GM21737 (cell line): ENCODE measurements at regions not wholly inside any gene's neighbourhood (a gene's known extent, or its start where the extent isn't known, plus 50 kb on each side); places are given as distances from the start of the nearest gene placed in this dataset.

Experiments used
- ATAC-seq: cut with Tn5 transposase; IDR thresholded peaks from one replicate; pipeline ENCODE4 v1.9.1; 2021; ENCODE audit warnings: mild to moderate bottlenecking, moderate library complexity; ENCODE audit not compliant: unreplicated experiment

DNA sequence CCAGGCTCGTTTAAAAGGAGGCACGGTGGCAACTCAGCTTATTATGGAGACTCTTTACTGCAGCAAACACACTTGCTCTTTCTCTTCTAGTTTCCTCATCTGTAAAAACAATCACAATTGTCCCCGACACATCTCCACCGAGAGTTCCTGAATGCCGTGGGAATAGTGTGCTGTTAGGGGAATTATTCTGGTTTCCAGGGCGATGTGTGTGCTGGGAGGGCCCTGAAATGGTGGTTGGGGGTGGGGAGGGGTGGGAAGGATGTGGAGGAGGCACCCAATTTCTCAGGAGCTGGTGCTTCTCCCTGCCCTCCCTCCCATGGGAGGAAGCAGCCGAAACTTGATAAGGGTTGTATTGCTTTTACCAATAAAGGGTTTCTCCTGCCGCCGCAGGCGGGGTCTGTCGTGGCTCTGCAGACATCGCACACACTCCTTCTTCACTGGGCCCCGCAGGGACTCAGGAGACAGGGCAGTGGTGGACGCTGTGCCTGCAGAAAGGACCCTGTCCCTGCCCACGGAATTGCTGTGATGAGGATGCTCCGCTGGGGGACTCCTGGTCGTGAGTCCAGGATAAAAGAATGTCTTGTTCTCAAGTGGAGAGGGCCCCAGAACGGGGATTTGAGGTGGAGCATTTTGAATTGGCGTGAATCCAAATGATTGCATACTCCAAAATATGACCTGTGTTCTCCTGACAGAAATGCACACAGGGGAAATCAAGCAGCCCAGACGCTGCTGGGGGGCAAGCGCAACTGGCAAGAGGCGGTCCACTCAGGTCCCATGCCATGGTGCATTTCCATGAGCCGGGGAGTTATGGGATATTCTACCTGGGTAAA, 119.2 kb downstream of the ACKR3 start:
- ATAC-seq, result no peak

DNA sequence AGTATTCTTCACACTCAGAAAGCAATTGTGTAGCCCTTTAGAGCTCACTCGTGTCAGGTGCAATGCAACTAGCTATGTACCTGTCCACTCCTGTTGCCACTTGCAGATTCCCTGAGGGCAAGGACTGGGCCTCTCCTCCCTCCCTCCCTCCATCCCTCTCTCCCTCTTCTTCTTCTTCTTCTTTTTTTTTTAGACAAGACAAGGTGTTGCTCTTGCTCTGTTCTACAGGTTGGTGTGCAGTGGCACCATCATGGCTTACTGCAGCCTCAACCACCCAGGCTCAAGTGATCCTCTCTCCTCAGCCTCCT, 119.7 kb downstream of the ACKR3 start:
- ATAC-seq, result no peak

GRCh38 chr2:236689981-236690380, 120.4 kb downstream of the ACKR3 start:
- no peak for ATAC-seq

GRCh38 chr2:236690726-236691125, 121.1 kb downstream of the ACKR3 start:
- ATAC-seq, result no peak

GRCh38 chr2:236691799-236692167, 122.2 kb downstream of the ACKR3 start:
- no peak for ATAC-seq

GRCh38 chr2:236692937-236693336, 123.3 kb downstream of the ACKR3 start:
- ATAC-seq, result no peak

DNA sequence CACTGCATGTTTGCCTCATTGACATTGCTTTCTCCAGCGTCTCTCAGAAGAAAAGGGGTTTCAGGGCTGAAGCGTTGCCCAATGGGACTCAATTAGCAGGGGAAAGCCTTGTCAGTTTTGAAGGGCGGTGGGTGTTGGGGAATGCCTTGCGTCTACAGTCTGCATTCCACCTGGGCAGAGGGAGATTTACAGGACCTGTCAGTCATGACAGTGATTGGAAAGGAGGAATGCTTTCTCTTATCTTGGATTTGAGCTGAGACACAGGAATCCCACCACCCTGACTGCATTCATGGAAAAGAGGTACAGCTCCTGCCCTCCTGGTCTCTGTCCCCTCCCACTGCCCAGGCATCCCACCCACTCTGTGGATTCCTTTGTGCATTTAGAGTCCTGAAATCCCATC, 123.9 kb downstream of the ACKR3 start:
- ATAC-seq, result no peak

DNA sequence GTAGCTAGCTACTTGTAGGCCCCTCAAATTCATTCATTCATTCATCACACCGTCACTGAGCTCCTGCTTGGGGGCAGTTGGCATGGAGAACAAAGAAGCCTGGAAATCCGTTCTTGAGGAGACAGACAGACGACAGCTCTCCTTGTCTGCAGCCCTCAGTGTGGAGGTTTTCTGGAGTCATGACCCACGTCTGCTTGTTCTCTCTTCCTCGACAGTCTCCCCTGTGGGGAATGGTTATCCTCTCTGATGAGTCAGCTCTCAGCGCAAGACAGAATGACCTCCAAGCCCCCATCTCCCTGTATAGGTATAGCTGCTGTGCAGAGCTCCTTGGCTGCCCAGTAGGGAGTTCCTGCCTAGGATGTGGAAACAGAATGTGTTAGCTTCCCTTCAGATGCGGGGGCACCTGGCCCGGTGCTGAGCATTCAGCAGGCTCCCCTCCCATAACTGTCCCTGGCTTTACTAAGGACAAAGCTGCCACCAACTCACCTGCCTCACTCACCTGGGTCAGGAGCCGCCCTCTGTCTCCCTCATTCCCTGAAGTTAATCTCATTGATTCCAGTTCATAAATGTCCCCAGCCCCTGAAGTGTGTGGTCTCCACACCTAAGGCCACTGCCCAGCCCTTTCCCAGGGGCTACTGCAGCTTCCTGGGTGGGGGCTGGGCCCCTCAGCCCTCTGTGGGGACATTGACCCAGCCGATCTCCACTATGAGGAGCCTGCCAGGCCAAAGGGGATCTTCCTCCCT, 124.7 kb downstream of the ACKR3 start:
- ATAC-seq, result no peak

- ATAC-seq, result no peak
These were observed 127.2 kb downstream of the ACKR3 start for GRCh38 chr2:236696834-236697233.

DNA sequence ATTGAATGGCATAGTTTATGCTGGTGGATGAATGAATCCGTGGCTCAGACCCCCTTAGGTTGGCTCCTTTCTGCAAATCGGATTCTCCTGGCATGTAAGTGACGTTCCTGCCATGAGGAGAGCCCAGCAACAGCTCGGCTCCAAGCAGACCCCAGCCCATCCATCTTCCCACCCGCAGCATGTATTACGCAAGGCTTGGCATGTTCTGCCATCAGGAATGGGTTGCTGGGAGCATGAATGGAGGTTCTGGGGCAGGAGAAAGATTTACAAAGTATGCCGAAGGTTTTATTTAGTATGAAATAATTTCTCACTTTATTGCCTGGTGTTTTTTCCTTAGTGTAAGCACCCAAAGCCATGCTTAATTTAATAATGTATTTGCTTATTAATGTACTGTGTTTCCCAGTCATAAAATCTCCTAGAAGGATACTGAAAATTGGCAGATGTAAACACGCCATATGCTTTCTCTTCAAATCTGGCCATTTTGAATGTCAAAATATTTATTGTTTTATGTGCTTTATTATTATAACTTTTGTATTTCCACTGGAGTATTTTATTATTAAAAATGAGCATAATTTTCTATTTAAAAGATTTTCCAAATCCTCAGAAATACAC, 128.5 kb downstream of the ACKR3 start:
- no peak for ATAC-seq

- no peak for ATAC-seq
These were observed 131.1 kb downstream of the ACKR3 start for GRCh38 chr2:236700703-236701102.

DNA sequence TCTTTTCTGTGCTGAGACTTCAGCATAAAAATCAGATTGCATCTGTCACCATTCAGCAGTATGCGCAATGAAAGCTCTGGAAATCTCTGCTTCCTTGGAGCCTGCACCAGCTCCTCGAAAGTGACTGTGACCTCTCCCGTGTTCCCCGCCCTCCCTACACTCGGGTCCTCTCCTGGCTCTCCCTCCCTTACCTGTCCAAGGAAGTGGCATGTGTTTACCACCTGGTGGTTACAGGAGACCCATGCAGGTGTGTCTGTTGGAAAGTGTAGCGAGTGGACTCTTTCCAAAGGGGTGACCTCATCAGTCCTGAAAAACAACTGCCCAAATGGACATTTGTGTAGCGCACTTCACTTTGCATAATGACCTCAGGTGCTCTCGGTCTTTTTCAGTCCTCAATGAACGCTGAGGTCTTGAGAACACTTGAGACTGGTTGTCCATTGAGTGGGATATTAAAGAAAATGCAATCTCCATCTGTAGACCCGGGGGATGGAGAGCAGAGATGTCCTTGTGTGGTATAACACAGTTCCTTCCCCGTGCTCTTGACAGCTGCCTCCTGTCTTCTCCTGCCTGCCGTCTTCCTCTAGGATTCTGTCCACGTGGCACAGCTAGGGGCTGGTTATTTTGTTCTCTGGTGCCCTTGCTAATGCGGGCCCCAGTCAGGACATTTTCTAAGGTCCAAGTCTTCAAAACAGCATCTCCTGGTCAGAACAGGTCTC, 133.2 kb downstream of the ACKR3 start:
- ATAC-seq, result no peak

- no peak for ATAC-seq
These were observed 133.7 kb downstream of the ACKR3 start for GRCh38 chr2:236703373-236703709.

DNA sequence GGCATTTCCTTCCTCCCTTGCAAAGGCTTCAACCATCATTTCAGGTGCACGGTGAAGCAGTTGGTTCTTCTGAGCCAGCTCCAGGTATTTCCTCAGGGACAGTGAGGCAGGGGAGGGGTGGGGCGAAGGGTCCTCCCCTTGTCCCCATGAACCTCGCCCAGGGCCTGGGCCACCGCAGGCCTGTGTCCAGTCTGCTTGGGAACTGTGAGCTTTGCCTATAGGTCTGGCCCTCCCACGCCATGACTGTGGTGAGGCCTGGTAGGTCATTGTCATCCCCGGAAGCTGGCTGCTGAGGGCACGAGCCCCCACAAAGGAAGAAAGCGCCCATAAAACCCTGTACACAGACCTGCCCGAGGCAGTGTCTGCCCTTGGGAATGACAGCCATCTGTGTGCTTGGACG, 134.3 kb downstream of the ACKR3 start:
- ATAC-seq, result no peak

DNA sequence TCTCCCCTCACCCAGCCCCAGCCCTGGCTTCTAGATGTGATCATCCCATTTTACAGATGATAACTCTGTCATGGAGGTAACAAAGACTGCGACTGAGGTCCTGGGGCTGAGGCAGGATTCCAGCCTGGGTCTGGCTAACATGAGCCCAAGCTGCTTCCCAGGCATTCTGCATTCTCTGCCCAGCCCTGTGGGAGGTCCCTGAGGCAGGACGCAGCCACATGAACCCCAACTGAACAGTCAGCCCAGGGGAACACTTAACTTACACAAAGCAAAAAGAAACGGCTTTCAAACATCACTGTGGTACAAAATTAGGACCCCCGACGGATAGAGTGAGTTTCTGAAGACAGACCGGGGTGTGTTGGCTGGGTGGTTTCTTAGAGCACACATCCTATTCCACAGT, 135.3 kb downstream of the ACKR3 start:
- no peak for ATAC-seq

GRCh38 chr2:236705295-236706105, 135.9 kb downstream of the ACKR3 start:
- ATAC-seq, result no peak

GRCh38 chr2:236706288-236706687, 136.7 kb downstream of the ACKR3 start:
- no peak for ATAC-seq

- no peak for ATAC-seq
These were observed 137.2 kb downstream of the ACKR3 start for GRCh38 chr2:236706803-236707202.

DNA sequence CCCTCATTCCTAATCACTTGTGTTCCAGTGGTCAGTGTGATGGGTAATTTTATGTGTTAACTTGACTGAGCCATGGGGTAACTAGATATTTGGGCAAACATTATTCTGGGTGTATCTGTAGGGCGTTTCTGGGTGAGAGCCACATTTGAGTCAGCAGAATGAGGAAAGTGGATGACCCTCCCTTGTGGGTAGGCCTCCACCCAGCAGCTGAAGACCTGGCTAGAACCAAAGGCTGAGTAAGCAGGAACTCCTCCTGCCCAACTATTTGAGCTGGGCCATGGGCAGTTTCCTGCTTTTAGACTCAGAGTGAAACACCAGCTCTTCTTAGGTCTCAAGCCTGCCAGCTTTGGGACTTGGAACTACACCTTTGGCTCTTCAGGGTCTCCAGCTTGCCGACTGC, 141.8 kb downstream of the ACKR3 start:
- ATAC-seq, result no peak

- no peak for ATAC-seq
These were observed 142.7 kb downstream of the ACKR3 start for GRCh38 chr2:236712304-236712703.
